ENCODE measurements at regions not wholly inside any gene's neighbourhood (a gene's known extent, or its start where the extent isn't known, plus 50 kb on each side); places are given as distances from the start of the nearest gene placed in this dataset.
"Not testable (repeated sequence)": the region's sequence is repeated elsewhere in the genome, so short reads cannot be mapped to it uniquely, and the experiment has no call there.

- no peak for DNase-seq (ENCODE audit: low read depth in 3 of 3)
These were observed 198.2 kb downstream of the CEP135 start for GRCh38 chr4:56146956-56147355.

- no peak for DNase-seq (ENCODE audit: low read depth in 3 of 3)
These were observed 193.3 kb downstream of the CEP135 start for GRCh38 chr4:56142088-56142487.

GRCh38 chr4:56139241-56139827, 190.6 kb downstream of the CEP135 start:
- DNase-seq (ENCODE audit: low read depth in 3 of 3) = no peak

GRCh38 chr4:56134834-56135233, 186.1 kb downstream of the CEP135 start:
- DNase-seq (ENCODE audit: low read depth in 3 of 3) = not testable (repeated sequence)

GRCh38 chr4:56134266-56134665, 185.5 kb downstream of the CEP135 start:
- DNase-seq (ENCODE audit: low read depth in 3 of 3) = no peak

- no peak for DNase-seq (ENCODE audit: low read depth in 3 of 3)
These were observed 184.1 kb downstream of the CEP135 start for GRCh38 chr4:56132835-56133234.

GRCh38 chr4:56132188-56132587, 183.4 kb downstream of the CEP135 start:
- DNase-seq (ENCODE audit: low read depth in 3 of 3) = not testable (repeated sequence)

GRCh38 chr4:56130606-56131155, 181.9 kb downstream of the CEP135 start:
- no peak for DNase-seq (ENCODE audit: low read depth in 3 of 3)

GRCh38 chr4:56129431-56129861, 180.7 kb downstream of the CEP135 start:
- DNase-seq (ENCODE audit: low read depth in 3 of 3) = no peak

GRCh38 chr4:56128213-56128612, 179.5 kb downstream of the CEP135 start:
- no peak for DNase-seq (ENCODE audit: low read depth in 3 of 3)

- DNase-seq (ENCODE audit: low read depth in 3 of 3) = no peak
These were observed 179.0 kb downstream of the CEP135 start for GRCh38 chr4:56127716-56128115.

GRCh38 chr4:56123547-56123946, 174.8 kb downstream of the CEP135 start:
- DNase-seq (ENCODE audit: low read depth in 3 of 3) = no peak

- DNase-seq (ENCODE audit: low read depth in 3 of 3) = no peak
These were observed 174.3 kb downstream of the CEP135 start for GRCh38 chr4:56123051-56123450.

- DNase-seq (ENCODE audit: low read depth in 3 of 3) = no peak
These were observed 170.1 kb downstream of the CEP135 start for GRCh38 chr4:56118845-56119244.

GRCh38 chr4:56118055-56118454, 169.3 kb downstream of the CEP135 start:
- DNase-seq (ENCODE audit: low read depth in 3 of 3) = no peak

- DNase-seq (ENCODE audit: low read depth in 3 of 3) = no peak
These were observed 167.2 kb downstream of the CEP135 start for GRCh38 chr4:56115898-56116297.

GRCh38 chr4:56112377-56112776, 163.6 kb downstream of the CEP135 start:
- no peak for DNase-seq (ENCODE audit: low read depth in 3 of 3)

- no peak for DNase-seq (ENCODE audit: low read depth in 3 of 3)
These were observed 157.7 kb downstream of the CEP135 start for GRCh38 chr4:56106180-56107147.

- no peak for DNase-seq (ENCODE audit: low read depth in 3 of 3)
These were observed 155.4 kb downstream of the CEP135 start for GRCh38 chr4:56104188-56104587.

- no peak for DNase-seq (ENCODE audit: low read depth in 3 of 3)
These were observed 153.9 kb downstream of the CEP135 start for GRCh38 chr4:56102601-56103000.

- DNase-seq (ENCODE audit: low read depth in 3 of 3) = no peak
These were observed 150.6 kb downstream of the CEP135 start for GRCh38 chr4:56099378-56099786.

- DNase-seq (ENCODE audit: low read depth in 3 of 3) = no peak
These were observed 144.8 kb downstream of the CEP135 start for GRCh38 chr4:56093576-56093975.

GRCh38 chr4:56092540-56092939, 143.8 kb downstream of the CEP135 start:
- DNase-seq (ENCODE audit: low read depth in 3 of 3) = no peak

Data from stimulated activated CD4-positive, alpha-beta T cell treated with anti-CD3 and anti-CD28 coated beads, TNF-alpha, amount 100 ng/mL, for 48 hours (primary cell).